ENCODE measurements at regions not wholly inside any gene's neighbourhood (a gene's known extent, or its start where the extent isn't known, plus 50 kb on each side); places are given as distances from the start of the nearest gene placed in this dataset.

- DNase-seq (no peak), ATAC-seq (no peak)
- TF ChIP-seq, protein P1, sequence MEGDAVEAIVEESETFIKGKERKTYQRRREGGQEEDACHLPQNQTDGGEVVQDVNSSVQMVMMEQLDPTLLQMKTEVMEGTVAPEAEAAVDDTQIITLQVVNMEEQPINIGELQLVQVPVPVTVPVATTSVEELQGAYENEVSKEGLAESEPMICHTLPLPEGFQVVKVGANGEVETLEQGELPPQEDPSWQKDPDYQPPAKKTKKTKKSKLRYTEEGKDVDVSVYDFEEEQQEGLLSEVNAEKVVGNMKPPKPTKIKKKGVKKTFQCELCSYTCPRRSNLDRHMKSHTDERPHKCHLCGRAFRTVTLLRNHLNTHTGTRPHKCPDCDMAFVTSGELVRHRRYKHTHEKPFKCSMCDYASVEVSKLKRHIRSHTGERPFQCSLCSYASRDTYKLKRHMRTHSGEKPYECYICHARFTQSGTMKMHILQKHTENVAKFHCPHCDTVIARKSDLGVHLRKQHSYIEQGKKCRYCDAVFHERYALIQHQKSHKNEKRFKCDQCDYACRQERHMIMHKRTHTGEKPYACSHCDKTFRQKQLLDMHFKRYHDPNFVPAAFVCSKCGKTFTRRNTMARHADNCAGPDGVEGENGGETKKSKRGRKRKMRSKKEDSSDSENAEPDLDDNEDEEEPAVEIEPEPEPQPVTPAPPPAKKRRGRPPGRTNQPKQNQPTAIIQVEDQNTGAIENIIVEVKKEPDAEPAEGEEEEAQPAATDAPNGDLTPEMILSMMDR (IDR thresholded peaks at IDR 0.05): no peak
- Histone ChIP-seq H3K4me1 (no peaks in the 10 kb centered on the region), H3K4me3 (no peak overlapping the region), H3K27me3 (no peaks in the 10 kb centered on the region), H3K9me3 (no peaks in the 10 kb centered on the region), H3K36me3 (no peaks in the 10 kb centered on the region), H3K27ac (no peak overlapping the region)
- intact Hi-C loops (cut with DNase I): no loop called here
Measured at GRCh38 chr13:54484166-54484565, 1455.6 kb downstream of the OLFM4 start.

DNA sequence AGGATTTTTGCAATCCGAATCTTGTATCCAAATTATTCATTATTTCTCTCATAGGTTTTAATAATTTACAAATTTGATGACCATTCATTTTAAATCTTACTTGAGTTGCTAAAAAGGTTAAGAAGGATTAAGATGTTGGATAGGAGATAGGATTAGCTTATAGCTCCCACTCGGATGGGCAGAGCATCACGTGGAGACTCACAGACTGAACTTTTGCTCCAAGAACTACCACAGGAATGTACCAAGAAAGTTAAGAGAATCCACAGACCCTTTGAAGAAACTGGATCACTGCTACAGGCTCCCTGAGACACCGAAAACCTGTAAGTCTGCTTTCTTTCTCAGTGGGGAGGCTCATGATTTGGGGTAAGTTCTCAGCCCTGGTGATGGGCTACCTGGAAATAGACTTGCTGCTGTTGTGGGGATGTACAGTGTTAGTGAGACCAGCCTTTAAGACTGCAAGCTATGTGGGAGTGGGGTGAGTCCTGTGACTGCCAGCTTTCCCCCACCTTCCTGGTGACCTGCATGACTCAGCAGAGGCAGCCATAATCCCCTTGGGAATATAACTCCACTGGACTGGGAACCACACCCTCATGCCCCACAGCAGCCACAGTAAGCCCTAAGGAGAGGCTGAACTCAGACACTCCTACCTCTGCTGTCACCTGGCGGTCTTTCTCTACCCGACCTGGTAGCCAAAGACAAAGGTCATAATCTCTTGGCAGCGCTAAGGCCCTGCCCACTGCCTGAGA is 1458.0 kb downstream of the OLFM4 start:
- no peak for ATAC-seq
- no peak for DNase-seq
- H3K27me3 ChIP-seq: no peaks in the 10 kb centered on the region
- intact Hi-C loops (cut with DNase I): no loop called here
- no peak overlapping the region for H3K27ac ChIP-seq
- no peak overlapping the region for H3K4me3 ChIP-seq
- H3K36me3 ChIP-seq: no peaks in the 10 kb centered on the region
- TF ChIP-seq, protein P1 (IDR thresholded peaks at IDR 0.05): no peak
- no peaks in the 10 kb centered on the region for H3K4me1 ChIP-seq
- H3K9me3 ChIP-seq: no peaks in the 10 kb centered on the region

- Histone ChIP-seq H3K4me1 (no peaks in the 10 kb centered on the region), H3K9me3 (no peaks in the 10 kb centered on the region), H3K27ac (no peak overlapping the region), H3K27me3 (no peaks in the 10 kb centered on the region), H3K36me3 (no peaks in the 10 kb centered on the region), H3K4me3 (no peak overlapping the region)
- intact Hi-C loops (cut with DNase I): no loop called here
- TF ChIP-seq, protein P1 (IDR thresholded peaks at IDR 0.05): no peak
- no peak for ATAC-seq
- no peak for DNase-seq
Measured at GRCh38 chr13:54489359-54489758, 1460.7 kb downstream of the OLFM4 start.

- H3K4me3 ChIP-seq: no peak overlapping the region
- ATAC-seq (no peak), DNase-seq (no peak)
- no peak overlapping the region for H3K27ac ChIP-seq
- no peaks in the 10 kb centered on the region for H3K27me3 ChIP-seq
- no peaks in the 10 kb centered on the region for H3K9me3 ChIP-seq
- no peaks in the 10 kb centered on the region for H3K36me3 ChIP-seq
- TF ChIP-seq, protein P1 (IDR thresholded peaks at IDR 0.05): no peak
- H3K4me1 ChIP-seq: no peaks in the 10 kb centered on the region
- intact Hi-C loops (cut with DNase I): no loop called here
Measured at GRCh38 chr13:54492995-54493394, 1464.4 kb downstream of the OLFM4 start.

DNA sequence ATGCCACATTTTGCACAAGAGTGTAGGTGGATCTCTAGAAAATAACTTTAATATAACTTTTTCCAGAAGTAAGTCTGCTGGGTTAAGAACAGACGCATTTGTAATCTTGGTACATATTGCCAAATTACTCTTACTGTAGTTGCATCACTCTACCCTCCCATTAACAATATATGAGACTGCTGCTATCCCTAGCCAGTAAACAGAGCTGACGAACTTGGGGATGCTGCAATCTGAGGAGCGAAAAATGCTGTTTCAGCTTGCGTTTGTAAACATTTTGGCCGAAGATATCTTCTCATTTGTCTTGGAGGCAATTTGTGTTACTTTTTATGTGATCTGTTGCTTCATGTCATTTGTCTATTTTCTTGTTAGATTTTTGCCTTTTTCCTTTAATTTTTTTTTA is 1482.8 kb downstream of the OLFM4 start:
- H3K4me1 ChIP-seq: no peaks in the 10 kb centered on the region
- H3K4me3 ChIP-seq: no peak overlapping the region
- ATAC-seq (no peak), DNase-seq (no peak)
- intact Hi-C loops (cut with DNase I): no loop called here
- no peak overlapping the region for H3K27ac ChIP-seq
- no peaks in the 10 kb centered on the region for H3K27me3 ChIP-seq
- no peaks in the 10 kb centered on the region for H3K36me3 ChIP-seq
- no peaks in the 10 kb centered on the region for H3K9me3 ChIP-seq
- TF ChIP-seq, protein P1 (IDR thresholded peaks at IDR 0.05): no peak

DNA sequence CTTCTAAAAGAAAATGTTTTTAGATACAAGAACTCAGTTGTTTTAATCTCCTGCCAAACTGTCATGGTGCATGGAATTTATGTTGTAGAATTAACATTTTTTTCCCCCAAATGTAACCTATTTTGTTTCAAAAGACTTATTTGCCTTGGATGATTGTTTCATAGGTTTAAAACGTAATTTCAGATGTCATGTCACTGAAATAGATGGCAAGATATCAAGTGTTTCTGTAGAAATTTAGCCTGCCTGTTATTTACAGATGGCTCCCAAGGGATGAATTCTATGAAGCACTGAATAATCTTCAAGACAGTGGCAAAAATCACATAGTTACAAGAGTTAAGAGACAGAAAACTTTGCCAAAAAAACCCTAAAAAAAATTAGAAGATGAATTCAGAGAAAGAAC is 1484.6 kb downstream of the OLFM4 start:
- no peak for ATAC-seq
- no peaks in the 10 kb centered on the region for H3K9me3 ChIP-seq

More for the DNA sequence above, 1484.6 kb downstream of the OLFM4 start:
- DNase-seq: no peak
- no peak overlapping the region for H3K27ac ChIP-seq
- no peaks in the 10 kb centered on the region for H3K4me1 ChIP-seq
- intact Hi-C loops (cut with DNase I): no loop called here
- H3K27me3 ChIP-seq: no peaks in the 10 kb centered on the region
- TF ChIP-seq, protein P1 (IDR thresholded peaks at IDR 0.05): no peak
- H3K4me3 ChIP-seq: no peak overlapping the region
- no peaks in the 10 kb centered on the region for H3K36me3 ChIP-seq

All from upper lobe of right lung (tissue), 1 donor.